WTC11 (cell line): ENCODE measurements at regions not wholly inside any gene's neighbourhood (a gene's known extent, or its start where the extent isn't known, plus 50 kb on each side); places are given as distances from the start of the nearest gene placed in this dataset.

Experiments
- ATAC-seq: fragments of 200-7000 bp; cut with Tn5 transposase; 2 replicates; pipeline ENCODE4 v1.10.0; 2021; ENCODE audit warnings: mild to moderate bottlenecking, moderate library complexity
- CTCF ChIA-PET: fragments of 300-600 bp; sonication (Branson Sonifier 250); formaldehyde crosslinking; loops from one replicate; lab custom pipeline; 2021; ENCODE audit warnings: antibody characterized with exemption; lab: Charles Lee
- POLR2A ChIA-PET: fragments of 350-600 bp; sonication (Branson Sonifier 250); formaldehyde crosslinking; loops from one replicate; lab custom pipeline; 2021; ENCODE audit warnings: antibody characterized with exemption; lab: Charles Lee
- DNase-seq: peaks from one replicate; pipeline ENCODE4 v3.0.0; 2021; ENCODE audit warnings: low spot score
- H3K27ac Mint-ChIP-seq: 2 replicates; pipeline ENCODE4 v1.8.0; 2021; ENCODE audit warnings: mixed read lengths
- H3K27me3 Mint-ChIP-seq: 2 replicates; pipeline ENCODE4 v1.8.0; 2021; ENCODE audit warnings: low read depth, mild to moderate bottlenecking, moderate library complexity, mixed read lengths
- H3K36me3 Mint-ChIP-seq: 2 replicates; pipeline ENCODE4 v1.8.0; 2021; ENCODE audit warnings: mixed read lengths
- H3K4me1 Mint-ChIP-seq: 2 replicates; pipeline ENCODE4 v1.8.0; 2022; ENCODE audit warnings: mixed read lengths
- H3K4me3 Mint-ChIP-seq: 2 replicates; pipeline ENCODE4 v1.8.0; 2021; ENCODE audit warnings: mild to moderate bottlenecking, moderate library complexity, mixed read lengths
- H3K9me3 Mint-ChIP-seq: 2 replicates; pipeline ENCODE4 v1.8.0; 2021; ENCODE audit warnings: mixed read lengths
- AFF4 ChIP-seq: sonication (generic); formaldehyde crosslinking; IDR thresholded peaks from 2 replicates; pipeline ENCODE4 v1.8.1; 2023; ENCODE audit warnings: mild to moderate bottlenecking, missing genetic modification reagents, borderline replicate concordance
- FOXK1 ChIP-seq: sonication (generic); formaldehyde crosslinking; IDR thresholded peaks from 2 replicates; pipeline ENCODE4 v1.8.0; 2022; ENCODE audit warnings: mild to moderate bottlenecking, moderate library complexity, missing genetic modification reagents
- GRHL2 ChIP-seq: fragments of 250-450 bp; sonication (Bioruptor Pico); IDR thresholded peaks from 2 replicates; pipeline ENCODE4 v1.8.0; 2022; ENCODE audit warnings: mild to moderate bottlenecking, moderate library complexity; ENCODE audit not compliant: insufficient replicate concordance, severe bottlenecking
- GTF2I ChIP-seq: fragments of 250-450 bp; sonication (Bioruptor Pico); conservative IDR thresholded peaks from 2 replicates; pipeline ENCODE4 v1.4.0; 2021; ENCODE audit warnings: mild to moderate bottlenecking
- OVOL2 ChIP-seq: fragments of 250-450 bp; sonication (Bioruptor Pico); IDR thresholded peaks from 2 replicates; pipeline ENCODE4 v1.9.0; 2021; ENCODE audit warnings: mild to moderate bottlenecking, borderline replicate concordance
- PRRX2 ChIP-seq: fragments of 250-450 bp; sonication (Bioruptor Pico); IDR thresholded peaks from 2 replicates; pipeline ENCODE4 v1.8.0; 2021; ENCODE audit warnings: mild to moderate bottlenecking
- STAT6 ChIP-seq: sonication (generic); formaldehyde crosslinking; conservative IDR thresholded peaks from 2 replicates; pipeline ENCODE4 v1.8.1; 2023; ENCODE audit warnings: mild to moderate bottlenecking, low read depth, missing genetic modification reagents, moderate library complexity
- TCF7 ChIP-seq: sonication (generic); formaldehyde crosslinking; IDR thresholded peaks from 2 replicates; pipeline ENCODE4 v1.8.0; 2022; ENCODE audit warnings: mild to moderate bottlenecking, low read depth, missing genetic modification reagents, moderate library complexity
- ZNF281 ChIP-seq: sonication (generic); formaldehyde crosslinking; IDR thresholded peaks from 2 replicates; pipeline ENCODE4 v1.8.0; 2023; ENCODE audit warnings: mild to moderate bottlenecking, missing genetic modification reagents
- ZNF425 ChIP-seq: fragments of 250-450 bp; sonication (Bioruptor Pico); conservative IDR thresholded peaks from 2 replicates; pipeline ENCODE4 v1.9.0; 2021; ENCODE audit warnings: mild to moderate bottlenecking
- TF ChIP-seq, protein P1 (sequence below): sonication (generic); formaldehyde crosslinking; IDR thresholded peaks from 2 replicates; pipeline ENCODE4 v1.8.0; 2022; ENCODE audit warnings: missing genetic modification reagents

DNA sequence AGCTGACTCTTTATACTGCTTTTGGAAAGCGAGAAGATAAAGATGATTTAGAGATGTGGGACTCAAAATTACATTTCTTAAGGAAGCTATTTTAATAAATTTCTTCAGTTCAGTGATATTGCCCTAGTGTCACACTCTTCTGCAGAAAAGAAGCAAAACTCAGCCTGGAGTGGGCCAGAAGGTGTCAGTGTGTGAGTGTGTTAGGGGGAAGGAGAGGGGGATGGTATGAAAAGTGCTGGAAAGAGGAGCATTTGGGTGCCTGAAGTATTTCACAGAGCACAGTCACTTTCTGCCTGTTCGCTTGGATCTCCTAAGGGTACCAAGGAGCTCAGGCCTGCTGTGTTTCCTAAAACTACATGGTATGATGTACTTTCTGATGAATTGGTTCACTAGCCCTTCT lies 84.5 kb upstream of the FRY start (continued):
- TF ChIP-seq GRHL2 = no peak
- TF ChIP-seq, protein P1, sequence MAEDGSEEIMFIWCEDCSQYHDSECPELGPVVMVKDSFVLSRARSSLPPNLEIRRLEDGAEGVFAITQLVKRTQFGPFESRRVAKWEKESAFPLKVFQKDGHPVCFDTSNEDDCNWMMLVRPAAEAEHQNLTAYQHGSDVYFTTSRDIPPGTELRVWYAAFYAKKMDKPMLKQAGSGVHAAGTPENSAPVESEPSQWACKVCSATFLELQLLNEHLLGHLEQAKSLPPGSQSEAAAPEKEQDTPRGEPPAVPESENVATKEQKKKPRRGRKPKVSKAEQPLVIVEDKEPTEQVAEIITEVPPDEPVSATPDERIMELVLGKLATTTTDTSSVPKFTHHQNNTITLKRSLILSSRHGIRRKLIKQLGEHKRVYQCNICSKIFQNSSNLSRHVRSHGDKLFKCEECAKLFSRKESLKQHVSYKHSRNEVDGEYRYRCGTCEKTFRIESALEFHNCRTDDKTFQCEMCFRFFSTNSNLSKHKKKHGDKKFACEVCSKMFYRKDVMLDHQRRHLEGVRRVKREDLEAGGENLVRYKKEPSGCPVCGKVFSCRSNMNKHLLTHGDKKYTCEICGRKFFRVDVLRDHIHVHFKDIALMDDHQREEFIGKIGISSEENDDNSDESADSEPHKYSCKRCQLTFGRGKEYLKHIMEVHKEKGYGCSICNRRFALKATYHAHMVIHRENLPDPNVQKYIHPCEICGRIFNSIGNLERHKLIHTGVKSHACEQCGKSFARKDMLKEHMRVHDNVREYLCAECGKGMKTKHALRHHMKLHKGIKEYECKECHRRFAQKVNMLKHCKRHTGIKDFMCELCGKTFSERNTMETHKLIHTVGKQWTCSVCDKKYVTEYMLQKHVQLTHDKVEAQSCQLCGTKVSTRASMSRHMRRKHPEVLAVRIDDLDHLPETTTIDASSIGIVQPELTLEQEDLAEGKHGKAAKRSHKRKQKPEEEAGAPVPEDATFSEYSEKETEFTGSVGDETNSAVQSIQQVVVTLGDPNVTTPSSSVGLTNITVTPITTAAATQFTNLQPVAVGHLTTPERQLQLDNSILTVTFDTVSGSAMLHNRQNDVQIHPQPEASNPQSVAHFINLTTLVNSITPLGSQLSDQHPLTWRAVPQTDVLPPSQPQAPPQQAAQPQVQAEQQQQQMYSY = no peak

DNA sequence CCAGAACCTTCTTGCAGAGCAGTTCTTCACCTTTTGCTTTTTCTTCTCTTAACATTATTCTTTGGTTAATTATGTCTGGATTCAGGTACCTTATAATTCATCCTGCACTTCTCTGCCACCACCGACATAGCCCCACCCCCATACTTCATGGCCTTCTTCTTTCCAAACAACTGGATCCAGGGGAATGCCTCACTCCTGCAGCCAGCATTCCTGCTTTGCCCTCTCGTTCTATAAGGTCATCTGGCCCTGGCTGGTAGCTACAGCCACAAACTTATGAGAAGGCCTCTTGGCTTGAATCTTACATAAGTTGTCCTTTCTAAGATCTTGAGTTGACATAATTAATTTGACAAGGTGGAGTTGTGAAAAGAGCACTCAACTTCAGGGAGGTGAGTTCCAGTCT lies 84.1 kb upstream of the FRY start:
- H3K36me3 Mint-ChIP-seq = no peaks in the 10 kb centered on the region
- no peak overlapping the region for H3K4me3 Mint-ChIP-seq
- TF ChIP-seq FOXK1 (CRISPR knock-in tag) (no peak), ZNF281 (no peak), AFF4 (no peak), PRRX2 (CRISPR knock-in tag) (no peak), OVOL2 (no peak), TCF7 (CRISPR knock-in tag) (no peak), ZNF425 (CRISPR knock-in tag) (no peak), GRHL2 (no peak), STAT6 (CRISPR knock-in tag) (no peak), GTF2I (CRISPR knock-in tag) (no peak)
- H3K27me3 Mint-ChIP-seq = no peaks in the 10 kb centered on the region
- H3K9me3 Mint-ChIP-seq = no peaks in the 10 kb centered on the region
- no peak for DNase-seq
- H3K4me1 Mint-ChIP-seq = peaks cover 23% of the 10 kb centered on the region
- ChIA-PET POLR2A (no interaction called here), CTCF (interaction anchor here (1.0 to 1.3 kb wide), 2 partner anchors 38 to 217 kb away, joined by 4 read pairs; no protein-coding TSS in a partner anchor)
- H3K27ac Mint-ChIP-seq = 0 out of 2 replicates have a peak overlapping the region, but pooled peaks have one; percentile 14
- peak; percentile 15; the same call in 1 of the 2 replicates for ATAC-seq
